ENCODE measurements at regions not wholly inside any gene's neighbourhood (a gene's known extent, or its start where the extent isn't known, plus 50 kb on each side); places are given as distances from the start of the nearest gene placed in this dataset.

DNA sequence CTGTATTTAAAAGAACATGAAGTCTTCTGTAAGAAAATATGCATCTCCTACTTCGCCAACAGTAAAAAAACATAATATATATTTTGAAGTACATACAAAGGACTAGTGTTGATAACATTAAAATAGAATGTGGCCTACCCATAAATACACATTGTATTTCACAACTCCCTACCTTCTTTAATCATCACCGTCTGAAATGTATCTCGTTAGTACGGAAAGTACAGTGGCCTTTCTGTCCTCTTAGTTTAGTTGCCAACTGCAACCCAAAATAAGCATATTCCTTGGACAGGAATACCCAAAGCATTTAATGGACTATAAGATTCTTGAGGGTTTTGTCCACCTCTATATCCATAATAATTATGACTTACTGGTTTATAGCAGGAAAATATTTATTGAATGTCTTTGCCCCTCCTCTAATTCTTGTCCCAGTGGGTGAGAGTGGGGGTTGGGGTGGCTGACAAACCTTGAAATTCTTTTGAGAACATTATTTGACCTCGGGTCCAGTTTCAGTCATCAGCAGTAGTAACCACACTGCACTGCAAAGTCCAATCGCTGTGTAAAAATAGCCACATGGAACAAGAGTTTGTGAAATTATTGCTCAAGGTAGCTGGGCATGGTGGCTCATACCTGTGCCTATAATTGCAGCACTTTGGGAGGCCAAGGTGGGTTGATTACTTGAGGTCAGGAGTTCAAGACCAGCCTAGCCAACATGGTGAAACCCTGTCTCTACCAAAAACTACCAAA is 474.5 kb downstream of the KLHL13 start:
- Histone ChIP-seq H3K9me3 (ENCODE audit: control insufficient read depth, low read depth, low read length) (peaks cover 10% of the 10 kb centered on the region), H3K79me1 (ENCODE audit: insufficient read depth, low read depth, low read length, poor library complexity, severe bottlenecking) (no peaks in the 10 kb centered on the region), H3K18ac (ENCODE audit: insufficient read length, low read depth, low read length) (no peak overlapping the region), H2BK5ac (ENCODE audit: insufficient read length, low read length) (no peak overlapping the region), H3K27me3 (ENCODE audit: insufficient read depth, low read length) (no peaks in the 10 kb centered on the region), H3K79me2 (ENCODE audit: insufficient read depth, low read length) (no peaks in the 10 kb centered on the region), H3K56ac (ENCODE audit: insufficient read length, low read depth, low read length) (no peak overlapping the region), H2BK120ac (ENCODE audit: low read depth, low read length, poor library complexity, severe bottlenecking) (no peak overlapping the region), H2AK5ac (ENCODE audit: insufficient read length, low read length) (no peak overlapping the region), H3K9ac (ENCODE audit: extremely low read depth, insufficient read length, low read length) (no peak overlapping the region), H4K91ac (ENCODE audit: insufficient read length, low read depth, low read length) (no peak overlapping the region), H2BK12ac (ENCODE audit: insufficient read length, low read depth, low read length) (no peak overlapping the region), H4K5ac (ENCODE audit: insufficient read length, low read depth, low read length) (no peak overlapping the region), H3T11ph (ENCODE audit: low read length) (no peak overlapping the region), H4K20me1 (ENCODE audit: control insufficient read depth, insufficient read depth, insufficient read length) (no peaks in the 10 kb centered on the region), H3K4me1 (ENCODE audit: insufficient read depth, low read length) (no peaks in the 10 kb centered on the region), H2AFZ (ENCODE audit: low read length) (no peak overlapping the region), H3K14ac (ENCODE audit: insufficient read depth, low read length) (no peak overlapping the region), H3K4ac (ENCODE audit: low read depth, low read length) (no peak overlapping the region), H3K4me2 (ENCODE audit: insufficient read depth, insufficient read length, low read length) (no peak overlapping the region), H2BK15ac (ENCODE audit: low read depth, low read length) (no peak overlapping the region), H2BK20ac (ENCODE audit: low read depth, low read length, poor library complexity, severe bottlenecking) (no peak overlapping the region), H3K27ac (ENCODE audit: insufficient read length, low read depth, low read length) (no peak overlapping the region), H3K23me2 (ENCODE audit: insufficient read length, low read depth, low read length, poor library complexity, severe bottlenecking) (no peaks in the 10 kb centered on the region), H3K23ac (ENCODE audit: insufficient read length, low read depth, low read length) (no peak overlapping the region), H4K8ac (replicated peaks; ENCODE audit: insufficient read length, low read depth, low read length) (no peak overlapping the region)
- Mint-ChIP-seq H3K4me1 (no peaks in the 10 kb centered on the region), H3K9me3 (peaks cover 0 to 32% of the 10 kb centered on the region in 2 experiments; a peak in 1 of 5 replicates), H3K36me3 (ENCODE audit: insufficient read depth in 1 of 3, low read depth in 3 of 3) (peaks cover 0 to 3% (median 0%) of the 10 kb centered on the region in 3 experiments; a peak in 2 of 7 replicates), H3K4me3 (no peak overlapping the region), H3K27me3 (ENCODE audit: low read depth) (no peaks in the 10 kb centered on the region), H3K27ac (no peak overlapping the region)
- WGBS (ENCODE audit: extremely low coverage, insufficient read length, low lambda C conversion rate), result no CpG with 5 or more reads among the region's 6 CpGs
- DNase-seq, result no peak
- no peak for TF ChIP-seq CTCF (conservative IDR thresholded peaks at IDR 0.05)
